ENCODE measurements at regions not wholly inside any gene's neighbourhood (a gene's known extent, or its start where the extent isn't known, plus 50 kb on each side); places are given as distances from the start of the nearest gene placed in this dataset.

- DNase-seq (ENCODE audit: low read depth), result no peak
These were observed 257.1 kb downstream of the UACA start for GRCh38 chr15:70505936-70506912.

- DNase-seq (ENCODE audit: low read depth), result no peak
These were observed 257.9 kb downstream of the UACA start for GRCh38 chr15:70505411-70505919.

GRCh38 chr15:70504988-70505387 lies 258.4 kb downstream of the UACA start:
- DNase-seq (ENCODE audit: low read depth), result no peak

- DNase-seq (ENCODE audit: low read depth), result no peak
These were observed 258.9 kb downstream of the UACA start for GRCh38 chr15:70504299-70504951.

DNA sequence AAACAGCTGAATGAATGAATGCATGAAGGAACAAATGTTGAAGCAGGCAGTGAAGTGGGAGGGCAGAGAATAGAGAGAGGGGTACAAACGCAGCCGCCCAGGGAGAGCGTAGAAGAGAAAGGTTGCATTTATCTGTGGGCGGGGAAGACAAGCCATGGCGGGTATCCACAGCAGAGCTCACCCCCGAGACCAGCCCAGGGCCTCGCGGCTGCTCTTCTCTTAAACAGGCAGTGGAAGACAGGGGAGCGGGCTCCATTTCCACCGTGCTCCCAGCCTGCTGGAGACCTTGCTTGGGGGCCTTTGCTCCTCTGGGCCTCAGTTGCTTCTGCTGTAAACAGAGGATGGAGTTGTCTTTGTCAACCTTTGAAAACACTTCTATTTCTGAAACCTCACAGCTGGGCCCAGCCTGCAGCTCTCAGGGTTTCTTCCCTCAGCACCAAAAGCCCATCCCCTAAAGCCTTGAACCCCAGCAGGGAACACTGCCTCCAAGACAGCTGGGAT lies 259.5 kb downstream of the UACA start:
- no peak for DNase-seq (ENCODE audit: low read depth)

DNA sequence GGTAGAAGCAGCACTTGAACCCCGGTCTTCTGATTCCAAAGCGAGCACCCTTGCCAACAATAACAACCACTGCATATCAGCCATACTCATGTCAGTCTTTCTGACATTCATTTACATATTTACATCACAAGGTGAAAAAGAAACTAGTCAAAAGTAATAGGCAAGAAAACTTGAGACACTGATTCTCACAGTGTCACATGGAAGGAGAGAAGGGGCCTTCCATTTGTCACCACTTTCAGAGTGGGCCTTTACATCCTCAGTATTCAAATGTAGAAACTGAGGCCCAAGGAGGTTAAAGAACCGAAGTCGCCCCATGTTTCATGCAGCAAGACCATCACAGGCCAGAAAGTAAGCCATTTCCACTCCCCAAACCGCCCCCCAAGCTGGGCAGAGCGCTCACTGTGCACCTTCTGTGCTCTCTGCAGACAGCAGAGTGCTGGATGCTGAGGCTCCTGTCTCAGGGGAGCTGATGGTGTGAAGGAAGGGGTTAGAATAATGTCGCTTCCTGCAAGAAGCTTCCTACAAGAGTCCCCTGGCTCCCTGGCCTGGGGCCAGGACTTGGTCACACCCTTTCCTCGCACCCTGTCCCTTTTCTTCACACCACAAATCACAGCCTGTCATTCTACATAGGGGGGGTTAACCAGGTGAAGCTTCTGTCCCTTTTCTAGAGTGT lies 260.1 kb downstream of the UACA start:
- no peak for DNase-seq (ENCODE audit: low read depth)

GRCh38 chr15:70502529-70502928 lies 260.8 kb downstream of the UACA start:
- DNase-seq (ENCODE audit: low read depth), result no peak

DNA sequence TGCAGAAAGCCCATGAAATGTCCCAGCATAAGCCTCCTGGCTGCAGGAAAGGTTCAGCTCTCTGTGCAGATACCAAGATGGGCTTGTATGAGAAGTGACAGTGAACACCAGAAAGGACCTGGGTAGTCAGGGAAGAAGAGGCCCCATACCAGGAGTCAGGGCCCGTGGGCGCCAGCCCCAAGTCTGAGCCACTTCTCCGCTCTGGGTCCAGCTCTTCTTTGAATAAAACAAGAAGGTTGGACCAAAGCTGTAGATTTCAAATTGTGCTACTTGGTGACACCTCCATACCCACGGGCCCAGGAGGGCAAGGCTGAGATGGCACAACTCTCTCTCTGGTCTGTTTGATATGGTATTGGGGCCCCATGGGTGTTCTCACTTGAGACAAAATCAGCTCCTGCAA lies 261.5 kb downstream of the UACA start:
- DNase-seq (ENCODE audit: low read depth), result no peak

DNA sequence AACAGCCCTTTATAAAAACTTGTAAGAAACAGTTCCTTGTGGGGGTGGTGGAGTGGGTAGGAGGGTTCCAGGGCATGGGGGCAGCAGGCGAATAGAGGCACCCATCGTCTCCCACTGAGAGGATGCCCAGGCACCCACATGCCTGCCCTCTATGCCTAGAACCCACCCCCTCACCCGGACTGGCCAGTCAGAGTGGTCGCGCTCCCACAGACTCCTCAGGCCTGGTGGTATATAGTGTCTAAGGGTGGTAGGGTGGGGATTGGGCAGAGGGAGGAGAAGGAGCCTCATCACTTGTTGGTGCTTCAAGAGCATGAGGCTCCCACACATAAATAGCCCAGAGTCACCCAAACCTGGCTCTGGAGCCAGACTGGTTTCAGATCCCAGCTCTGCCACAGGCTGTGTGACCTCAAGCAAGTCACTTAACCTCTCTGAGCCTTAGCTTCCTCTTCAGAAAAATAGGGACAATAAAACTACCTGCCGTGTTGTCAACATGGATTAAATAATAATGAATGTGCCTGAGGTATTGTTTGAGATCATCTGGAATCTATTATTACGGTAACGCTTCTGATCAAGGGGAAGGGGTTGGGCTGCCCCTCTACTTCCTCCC lies 262.1 kb downstream of the UACA start:
- DNase-seq (ENCODE audit: low read depth), result no peak

GRCh38 chr15:70499791-70500190 lies 263.6 kb downstream of the UACA start:
- DNase-seq (ENCODE audit: low read depth), result no peak

GRCh38 chr15:70498096-70498626 lies 265.2 kb downstream of the UACA start:
- no peak for DNase-seq (ENCODE audit: low read depth)

DNA sequence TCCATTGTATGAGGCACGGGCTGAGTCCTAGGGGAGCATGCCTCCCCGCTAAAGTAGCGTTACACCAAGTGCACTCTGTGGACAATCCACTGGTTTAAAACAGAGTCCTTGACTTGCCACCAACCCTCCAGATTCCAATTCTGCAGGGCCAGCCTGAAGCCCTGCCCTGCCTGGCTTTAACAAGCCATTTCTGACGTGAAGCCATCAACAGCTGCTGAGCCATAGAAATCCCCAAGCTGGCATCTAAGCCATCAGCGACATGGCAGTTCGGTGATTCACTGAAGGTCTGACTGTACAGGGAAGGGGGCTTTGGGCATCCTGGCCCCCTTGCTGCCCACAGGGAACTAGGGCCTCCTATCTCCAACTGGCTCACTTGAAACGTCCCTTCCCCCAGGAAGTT lies 265.7 kb downstream of the UACA start:
- no peak for DNase-seq (ENCODE audit: low read depth)

DNA sequence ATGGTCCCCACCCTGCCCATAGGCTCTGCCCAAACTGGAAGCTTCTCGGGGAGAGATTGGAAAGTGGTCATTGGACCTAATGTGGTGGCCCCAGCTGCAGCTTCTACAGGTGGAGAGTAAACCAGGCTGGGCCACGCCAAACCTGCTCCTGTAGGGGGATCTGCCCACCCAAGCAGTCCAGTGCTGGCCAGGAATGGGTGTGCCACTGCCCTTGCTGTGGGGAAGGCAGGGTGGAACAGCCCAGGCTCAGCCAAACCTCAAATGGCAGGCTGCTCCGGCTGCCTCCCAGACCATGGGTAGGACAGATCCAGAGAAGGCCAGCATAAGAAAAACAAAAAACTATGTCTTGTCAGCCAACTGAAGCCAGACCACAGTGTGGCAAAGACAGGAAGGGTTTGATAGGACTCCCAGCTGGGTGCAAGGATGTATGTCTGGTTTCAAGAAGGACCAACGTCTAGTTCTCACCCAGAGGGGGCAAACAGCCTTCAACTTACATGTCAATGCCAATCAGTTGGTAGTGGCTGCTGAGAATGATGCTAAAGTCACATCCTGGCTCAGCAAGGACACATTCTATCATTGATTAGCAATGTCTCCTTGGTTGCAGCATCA lies 267.3 kb downstream of the UACA start:
- DNase-seq (ENCODE audit: low read depth), result no peak

DNA sequence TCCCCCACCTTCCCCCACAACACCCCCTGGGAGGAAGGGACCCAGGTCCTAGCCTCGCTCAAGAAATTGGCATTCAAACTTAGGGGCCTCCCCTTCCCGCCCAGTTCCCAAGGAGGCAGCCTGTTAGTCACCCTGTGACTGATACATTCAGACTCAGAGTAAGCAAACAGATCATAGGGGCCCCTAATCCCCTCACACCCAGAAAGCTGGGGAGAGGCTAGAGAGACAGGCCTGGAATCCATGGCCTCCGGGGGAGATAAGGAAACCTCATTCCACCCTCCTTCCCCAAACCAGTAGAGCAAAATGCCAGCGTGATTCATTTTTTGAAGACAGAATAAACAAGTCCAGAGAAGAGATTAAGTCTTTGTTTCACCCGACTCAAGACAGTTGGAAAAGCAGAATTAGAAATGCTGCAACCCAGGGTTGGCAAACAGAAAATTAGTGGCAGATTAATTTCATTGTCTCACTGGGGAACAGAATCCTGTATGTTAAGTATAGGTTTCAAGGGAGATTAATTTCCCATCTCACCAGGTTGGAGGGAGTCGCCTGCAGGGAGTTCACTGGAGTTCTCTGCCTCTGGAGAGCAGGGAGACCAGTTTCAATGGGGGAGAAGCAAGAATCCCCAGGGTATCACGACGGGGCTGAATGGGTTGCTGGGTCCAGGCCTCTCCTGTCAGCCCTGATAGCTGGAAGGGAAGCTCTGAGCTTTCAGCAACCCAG lies 268.3 kb downstream of the UACA start:
- no peak for DNase-seq (ENCODE audit: low read depth)

DNA sequence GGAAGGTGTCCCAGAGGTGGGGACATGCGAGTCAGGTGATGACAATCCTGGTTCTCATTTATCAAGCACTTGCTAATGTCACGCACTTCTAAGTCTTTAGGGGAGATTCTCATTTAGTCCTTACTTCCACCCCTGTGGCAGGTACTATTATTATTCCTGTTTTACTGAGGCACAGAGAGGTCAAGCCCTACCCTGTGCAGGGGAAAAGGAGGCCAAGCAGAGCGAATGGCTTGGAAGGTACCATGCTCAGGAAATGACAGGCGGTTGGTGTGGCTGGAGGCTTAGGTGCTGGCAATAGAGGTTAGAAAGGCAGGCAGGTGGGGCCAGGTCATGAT lies 268.9 kb downstream of the UACA start:
- no peak for DNase-seq (ENCODE audit: low read depth)

DNA sequence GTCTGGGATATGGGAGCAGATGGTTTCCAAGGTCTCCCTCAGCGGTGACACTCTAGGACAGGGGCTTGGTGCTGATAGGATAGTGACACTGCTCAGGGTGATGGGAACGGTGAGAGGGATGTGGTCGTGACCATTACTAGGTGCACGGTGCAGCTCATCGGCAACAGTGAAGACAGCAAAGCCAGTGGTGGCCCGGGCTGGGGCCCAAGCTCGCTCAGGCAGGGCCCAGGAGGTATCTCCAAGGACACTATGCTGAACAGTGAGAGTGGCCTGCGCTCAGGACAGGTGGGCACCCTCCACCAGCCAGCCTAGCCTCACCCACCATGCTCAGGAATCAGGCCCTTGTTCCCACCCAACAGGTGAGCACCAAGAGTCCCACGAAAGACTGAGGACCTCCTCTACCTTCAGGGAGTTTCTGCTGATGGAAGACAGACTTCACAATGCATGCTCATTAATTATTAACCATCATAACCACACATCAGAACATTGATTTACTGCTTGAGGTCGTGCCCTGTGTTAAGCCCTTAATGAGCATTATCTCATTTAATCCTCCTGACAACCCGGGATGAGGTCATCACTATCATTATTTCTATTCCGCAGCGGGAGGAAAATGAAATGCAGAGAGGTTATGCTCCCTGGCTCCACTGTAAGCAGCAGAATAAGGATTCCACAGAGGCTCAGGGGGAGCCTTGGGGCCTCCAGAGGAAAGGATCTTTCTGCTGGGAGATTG lies 269.4 kb downstream of the UACA start:
- no peak for DNase-seq (ENCODE audit: low read depth)

DNA sequence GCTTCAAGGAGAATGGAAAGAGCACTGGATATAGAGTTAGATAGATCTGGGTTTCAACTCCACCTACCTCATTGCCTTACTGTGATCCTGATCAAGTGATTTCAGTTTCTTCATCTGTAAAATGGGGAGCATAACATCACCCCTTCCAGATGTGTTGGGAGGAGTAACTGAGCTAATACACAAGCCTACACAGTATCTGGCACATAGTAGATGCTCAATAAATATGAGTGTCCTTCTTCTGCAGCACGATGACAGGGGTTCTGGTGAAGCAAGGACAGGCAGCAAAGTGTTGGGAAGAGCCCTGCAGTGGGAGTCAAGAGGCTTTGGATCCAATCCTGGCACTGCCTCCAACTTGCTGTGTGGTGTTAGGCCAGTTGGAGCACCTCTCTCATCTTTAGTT lies 270.0 kb downstream of the UACA start:
- no peak for DNase-seq (ENCODE audit: low read depth)

- peak; percentile 64 for DNase-seq (ENCODE audit: low read depth)
These were observed 270.8 kb downstream of the UACA start for GRCh38 chr15:70492240-70493177.

- no peak for DNase-seq (ENCODE audit: low read depth)
These were observed 271.7 kb downstream of the UACA start for GRCh38 chr15:70491641-70492040.
